Endothelial cell of umbilical vein (primary cell): ENCODE measurements at regions not wholly inside any gene's neighbourhood (a gene's known extent, or its start where the extent isn't known, plus 50 kb on each side); places are given as distances from the start of the nearest gene placed in this dataset.

Experiments
- BruUV-seq: library from RNA; stranded (reverse); fragments of 400-500 nt; replicated peaks from 2 replicates; lab custom pipeline; 2021; lab: Mats Ljungman, UMichigan
- CTCF ChIA-PET: fragments of 300-600, 350-600 bp; sonication (Branson Sonifier 250); formaldehyde crosslinking; loops from one replicate; lab custom pipeline; 2021; ENCODE audit warnings: antibody characterized with exemption, inconsistent platforms; lab: Charles Lee
- POLR2A ChIA-PET: fragments of 300-600, 350-600 bp; sonication (Branson Sonifier 250); formaldehyde crosslinking; loops from one replicate; lab custom pipeline; 2021; ENCODE audit warnings: antibody characterized with exemption, inconsistent platforms; lab: Charles Lee
- DNase-seq: peaks from one replicate; pipeline ENCODE4 v3.0.0-alpha.2; 2011; ENCODE audit warnings: low read depth, low spot score
- FAIRE-seq: peaks from 2 replicates; lab custom pipeline; 2011; peaks lifted over from hg19 to GRCh38; lab: Jason Lieb, UNC
- H2AFZ ChIP-seq: 2 replicates; pipeline ENCODE4 v1.6.0; 2012; ENCODE audit warnings: low read depth, low read length, control low read depth, inconsistent platforms
- H3K27ac ChIP-seq: 2 replicates; pipeline ENCODE4 v1.5.1; 2011; ENCODE audit warnings: low read depth, mild to moderate bottlenecking, control low read depth, low read length, moderate library complexity; ENCODE audit not compliant: insufficient read depth
- H3K27me3 ChIP-seq, 2 experiments: 2 replicates each; pipeline versions ENCODE4 v1.6.0 to v1.6.1; 2011; ENCODE audit warnings: low read length in 2 of 2, mixed read lengths in 1 of 2; ENCODE audit not compliant: control insufficient read depth in 2 of 2, insufficient read depth in 2 of 2
- H3K36me3 ChIP-seq, 2 experiments: 2 replicates in 1 of 2; 3 replicates in 1 of 2; pipeline ENCODE4 v1.5.1; 2011; ENCODE audit warnings: low read length in 2 of 2, mild to moderate bottlenecking in 1 of 2, moderate library complexity in 1 of 2; ENCODE audit not compliant: control insufficient read depth in 2 of 2, insufficient read depth in 2 of 2; ENCODE audit errors: extremely low read depth in 1 of 2
- H3K4me1 ChIP-seq: 3 replicates; pipeline ENCODE4 v1.5.1; 2011; ENCODE audit warnings: mild to moderate bottlenecking, low read length; ENCODE audit not compliant: control insufficient read depth, insufficient read depth; ENCODE audit errors: extremely low read depth
- H3K4me2 ChIP-seq: 2 replicates; pipeline ENCODE4 v1.6.1; 2011; ENCODE audit warnings: low read length, control low read depth, mixed read lengths; ENCODE audit not compliant: insufficient read depth
- H3K4me3 ChIP-seq, 3 experiments: fragments of 200-600 bp in 1 of 3; sonication (generic), shearing (Covaris generic) in 1 of 3; replicated peaks in 1 of 3; 2 replicates each; pipeline ENCODE4 v1.5.1; 2011 to 2016; ENCODE audit warnings: control low read depth in 3 of 3, low read length in 3 of 3, mild to moderate bottlenecking in 2 of 3, inconsistent platforms in 1 of 3, low read depth in 1 of 3, moderate library complexity in 1 of 3; ENCODE audit not compliant: insufficient read depth in 1 of 3
- H3K79me2 ChIP-seq: 2 replicates; pipeline ENCODE4 v1.6.0; 2012; ENCODE audit warnings: low read length, inconsistent platforms; ENCODE audit not compliant: control insufficient read depth, insufficient read depth
- H3K9ac ChIP-seq: replicated peaks from 2 replicates; pipeline ENCODE3; 2011; ENCODE audit warnings: low read length, control low read depth; ENCODE audit not compliant: insufficient read depth; ENCODE audit errors: extremely low read depth
- H3K9me1 ChIP-seq: replicated peaks from 3 replicates; pipeline ENCODE4 v1.6.0; 2011; ENCODE audit warnings: mild to moderate bottlenecking, low read length; ENCODE audit not compliant: control insufficient read depth, insufficient read depth; ENCODE audit errors: extremely low read depth
- H3K9me3 ChIP-seq: replicated peaks from 2 replicates; pipeline ENCODE4 v1.5.1; 2012; ENCODE audit warnings: low read length, inconsistent platforms; ENCODE audit not compliant: control insufficient read depth, insufficient read depth
- H4K20me1 ChIP-seq: replicated peaks from 2 replicates; pipeline ENCODE3; 2011; ENCODE audit warnings: mild to moderate bottlenecking, low read length; ENCODE audit not compliant: control insufficient read depth, insufficient read depth; ENCODE audit errors: extremely low read depth
- CTCF ChIP-seq, 2 donors: IDR thresholded peaks; 1 replicate in 1 of 2; 2 replicates in 1 of 2; pipeline ENCODE4 v1.5.1; 2011; ENCODE audit warnings: low read length in 2 of 2, mild to moderate bottlenecking in 2 of 2, moderate library complexity in 2 of 2, control low read depth in 1 of 2, inconsistent platforms in 1 of 2, low read depth in 1 of 2; ENCODE audit not compliant: insufficient read depth in 1 of 2; ENCODE audit errors: extremely low read depth in 1 of 2
- EZH2 ChIP-seq: IDR thresholded peaks from 2 replicates; pipeline ENCODE4 v1.6.1; 2012; ENCODE audit warnings: borderline replicate concordance, low read depth, mild to moderate bottlenecking, moderate library complexity, low read length, inconsistent platforms; ENCODE audit not compliant: severe bottlenecking
- FOS ChIP-seq: IDR thresholded peaks from 2 replicates; pipeline ENCODE4 v1.6.1; 2011; ENCODE audit warnings: mild to moderate bottlenecking, low read length, moderate library complexity, borderline replicate concordance; ENCODE audit not compliant: insufficient read depth
- GATA2 ChIP-seq: IDR thresholded peaks from 2 replicates; pipeline ENCODE4 v1.7.0; 2011; ENCODE audit warnings: low read depth, mild to moderate bottlenecking, moderate library complexity, mixed read lengths, low read length; ENCODE audit not compliant: insufficient read length, insufficient read depth
- JUN ChIP-seq: IDR thresholded peaks from 2 replicates; pipeline ENCODE4 v1.6.1; 2011; ENCODE audit warnings: borderline replicate concordance, low read depth; ENCODE audit not compliant: insufficient read length, insufficient read depth
- MAX ChIP-seq: IDR thresholded peaks from 2 replicates; pipeline ENCODE4 v1.6.1; 2011; ENCODE audit not compliant: insufficient read depth, insufficient read length
- MYC ChIP-seq: IDR thresholded peaks from one replicate; pipeline ENCODE4 v1.6.1; 2011; ENCODE audit warnings: mild to moderate bottlenecking, low read depth, low read length
- POLR2A ChIP-seq: IDR thresholded peaks from 2 replicates; pipeline ENCODE4 v1.6.1; 2012; ENCODE audit warnings: low read depth, mild to moderate bottlenecking, control low read depth, low read length
- POLR2AphosphoS5 ChIP-seq: IDR thresholded peaks from 2 replicates; pipeline ENCODE4 v1.6.1; 2012; ENCODE audit warnings: low read depth, mild to moderate bottlenecking, control low read depth, low read length, moderate library complexity; ENCODE audit not compliant: insufficient read depth
- dilution Hi-C: fragments of 300-500 bp; cut with MboI; formaldehyde crosslinking; loops from one replicate; pipeline ENCODE4 v1.15.0; 2019; ENCODE audit warnings: low sequenced_read_pairs; ENCODE audit not compliant: extremely low pct_ligation_motif_present
- intact Hi-C: fragments of 100-400 bp; cut with micrococcal nuclease; formaldehyde crosslinking; loops from one replicate; pipeline ENCODE4 v1.10.0; 2022

- H4K20me1 ChIP-seq, result no peaks in the 10 kb centered on the region
- no peak for FAIRE-seq
- no peaks in the 10 kb centered on the region for H3K36me3 ChIP-seq
- ChIA-PET POLR2A (no interaction called here), CTCF (no interaction called here)
- no peaks in the 10 kb centered on the region for H3K27me3 ChIP-seq
- H2AFZ ChIP-seq, result no peak overlapping the region
- H3K4me2 ChIP-seq, result no peak overlapping the region
- H3K27ac ChIP-seq, result no peak overlapping the region
- H3K4me3 ChIP-seq, result no peak overlapping the region
- no peaks in the 10 kb centered on the region for H3K4me1 ChIP-seq
- no peaks in the 10 kb centered on the region for H3K79me2 ChIP-seq
- no TSS peak for BruUV-seq
- intact Hi-C loops, result no loop called here
- peaks cover 2% of the 10 kb centered on the region for H3K9me3 ChIP-seq
- TF ChIP-seq EZH2 (no peak), GATA2 (no peak), POLR2A (no peak), MYC (no peak), MAX (no peak), POLR2AphosphoS5 (no peak), FOS (no peak), JUN (no peak), CTCF (IDR thresholded peaks at IDR 0.05; ENCODE audit: extremely low read depth in 1 of 2, insufficient read depth in 1 of 2, low read depth in 1 of 2, low read length in 2 of 2) (no peak)
- dilution Hi-C loops, result no loop called here
- no peaks in the 10 kb centered on the region for H3K9me1 ChIP-seq
- DNase-seq, result no peak
- H3K9ac ChIP-seq, result no peak overlapping the region
Measured at GRCh38 chr3:118055381-118055780, 979.3 kb downstream of the IGSF11 start.
